B cell (primary cell): ENCODE measurements at regions not wholly inside any gene's neighbourhood (a gene's known extent, or its start where the extent isn't known, plus 50 kb on each side); places are given as distances from the start of the nearest gene placed in this dataset.

Experiments
- ATAC-seq: fragments of 200-7000 bp; cut with Tn5 transposase; one replicate; pipeline ENCODE4 v1.10.0; 2021; ENCODE audit warnings: low read depth, mild to moderate bottlenecking, moderate number of reproducible peaks, moderate library complexity
- CTCF ChIA-PET: fragments of 350-600 bp; sonication (Branson Sonifier 250); formaldehyde crosslinking; loops from one replicate; lab custom pipeline; 2021; ENCODE audit warnings: antibody characterized with exemption, inconsistent platforms; lab: Charles Lee
- POLR2A ChIA-PET: fragments of 350-600 bp; sonication (Branson Sonifier 250); formaldehyde crosslinking; loops from one replicate; lab custom pipeline; 2021; ENCODE audit warnings: antibody characterized with exemption; lab: Charles Lee
- DNase-seq: peaks from one replicate; pipeline ENCODE4 v3.0.0; 2013
- H2AFZ ChIP-seq: 2 replicates; pipeline ENCODE4 v1.6.1; 2012; ENCODE audit warnings: mild to moderate bottlenecking, low read depth, low read length; ENCODE audit not compliant: insufficient read depth, poor library complexity, severe bottlenecking
- H3K27ac ChIP-seq, 2 donors: 1 replicate in 1 of 2; 2 replicates in 1 of 2; pipeline ENCODE4 v1.5.1; 2012 to 2013; ENCODE audit warnings: low read length in 2 of 2, mild to moderate bottlenecking in 2 of 2, moderate library complexity in 1 of 2
- H3K27me3 ChIP-seq, 4 experiments: fragments of 200-600 bp in 1 of 4; sonication (generic) in 1 of 4; replicated peaks in 1 of 4; 1 replicate in 2 of 4; 2 replicates in 2 of 4; pipeline versions ENCODE4 v1.6.1 to v1.7.0; 2013 to 2016; ENCODE audit warnings: low read length in 3 of 4, mild to moderate bottlenecking in 2 of 4, mixed read lengths in 1 of 4, moderate library complexity in 1 of 4; ENCODE audit not compliant: insufficient read depth in 4 of 4, control insufficient read depth in 3 of 4; ENCODE audit errors: control extremely low read depth in 1 of 4
- H3K36me3 ChIP-seq, 2 experiments: replicated peaks in 1 of 2; 1 replicate in 1 of 2; 2 replicates in 1 of 2; pipeline versions ENCODE4 v1.6.1 to v1.7.1; 2013; ENCODE audit warnings: low read length in 1 of 2; ENCODE audit not compliant: insufficient read depth in 2 of 2, control insufficient read depth in 1 of 2; ENCODE audit errors: control extremely low read depth in 1 of 2, extremely low read depth in 1 of 2
- H3K4me1 ChIP-seq, 2 donors: fragments of 200-600 bp in 1 of 2; sonication (generic) in 1 of 2; 1 replicate in 1 of 2; 2 replicates in 1 of 2; pipeline versions ENCODE4 v1.5.1 to v1.6.1; 2013 to 2017; ENCODE audit warnings: low read length in 2 of 2; ENCODE audit not compliant: control insufficient read depth in 2 of 2, insufficient read depth in 2 of 2
- H3K4me2 ChIP-seq: replicated peaks from 2 replicates; pipeline ENCODE3; 2012; ENCODE audit warnings: mild to moderate bottlenecking, low read depth, low read length; ENCODE audit not compliant: poor library complexity, severe bottlenecking
- H3K4me3 ChIP-seq, 5 experiments: fragments of 200-600 bp in 1 of 5; sonication (generic) in 1 of 5; 1 replicate in 3 of 5; 2 replicates in 2 of 5; pipeline versions ENCODE4 v1.5.1 to v1.7.0; 2011 to 2016; ENCODE audit warnings: low read length in 4 of 5, mild to moderate bottlenecking in 4 of 5, low read depth in 2 of 5, control low read depth in 1 of 5, moderate library complexity in 1 of 5; ENCODE audit not compliant: insufficient read depth in 1 of 5; ENCODE audit errors: control extremely low read depth in 1 of 5, extremely low read depth in 1 of 5
- H3K79me2 ChIP-seq: fragments of 200-600 bp; sonication (generic); one replicate; pipeline ENCODE4 v1.6.0; 2016; ENCODE audit warnings: low read length; ENCODE audit not compliant: control insufficient read depth, insufficient read depth
- H3K9ac ChIP-seq: fragments of 200-600 bp; sonication (generic); 2 replicates; pipeline ENCODE4 v1.6.1; 2017; ENCODE audit warnings: mild to moderate bottlenecking, low read length, moderate library complexity
- H3K9me3 ChIP-seq, 3 donors: one replicate each; pipeline versions ENCODE4 v1.6.1 to v1.7.1; 2013; ENCODE audit warnings: low read length in 2 of 3; ENCODE audit not compliant: control insufficient read depth in 2 of 3, insufficient read depth in 1 of 3; ENCODE audit errors: control extremely low read depth in 1 of 3
- H4K20me1 ChIP-seq: 2 replicates; pipeline ENCODE4 v1.6.0; 2012; ENCODE audit warnings: mild to moderate bottlenecking, low read length; ENCODE audit not compliant: insufficient read depth, control insufficient read depth, poor library complexity, severe bottlenecking
- H3K27ac Mint-ChIP-seq: one replicate; pipeline ENCODE4 v1.8.0; 2021; ENCODE audit warnings: mixed read lengths
- H3K27me3 Mint-ChIP-seq: one replicate; pipeline ENCODE4 v1.8.0; 2021; ENCODE audit warnings: mixed read lengths
- H3K4me1 Mint-ChIP-seq: one replicate; pipeline ENCODE4 v1.8.0; 2021; ENCODE audit warnings: mixed read lengths
- H3K4me3 Mint-ChIP-seq: one replicate; pipeline ENCODE4 v1.8.0; 2021; ENCODE audit warnings: mixed read lengths
- H3K9me3 Mint-ChIP-seq: one replicate; pipeline ENCODE4 v1.8.0; 2022; ENCODE audit warnings: mixed read lengths; ENCODE audit not compliant: insufficient read depth
- CTCF ChIP-seq: fragments of 200-600 bp; IDR thresholded peaks from one replicate; pipeline ENCODE4 v1.8.0; 2022; ENCODE audit warnings: antibody characterized with exemption, mild to moderate bottlenecking
- EZH2 ChIP-seq: IDR thresholded peaks from 2 replicates; pipeline ENCODE4 v1.6.1; 2012; ENCODE audit warnings: borderline replicate concordance, low read depth, mild to moderate bottlenecking, moderate library complexity, low read length; ENCODE audit not compliant: insufficient read depth, poor library complexity, severe bottlenecking
- WGBS: methylation state at CpG from one replicate; pipeline ENCODE4 v1.1.5; 2013; ENCODE audit warnings: missing lambda C conversion rate; ENCODE audit not compliant: insufficient coverage; 5-methylcytosine and 5-hydroxymethylcytosine counted together
- intact Hi-C: fragments of 100-400 bp; cut with micrococcal nuclease; formaldehyde crosslinking; loops from one replicate; pipeline ENCODE4 v1.10.0; 2022

GRCh38 chrX:45527834-45528233 lies 327.2 kb upstream of the DIPK2B start:
- Mint-ChIP-seq H3K27ac (no peak overlapping the region), H3K9me3 (no peaks in the 10 kb centered on the region), H3K27me3 (peaks cover 1% of the 10 kb centered on the region), H3K4me1 (no peaks in the 10 kb centered on the region), H3K4me3 (no peak overlapping the region)
- no peaks in the 10 kb centered on the region for H3K27me3 ChIP-seq
- ChIA-PET POLR2A (no interaction called here), CTCF (interaction anchor here (0.7 kb wide), 1 partner anchor 370 kb away, joined by 5 read pairs; no protein-coding TSS in a partner anchor)
- H3K79me2 ChIP-seq, result no peaks in the 10 kb centered on the region
- H3K9me3 ChIP-seq, result no peaks in the 10 kb centered on the region
- 100% methylated on average over 1 of the region's 4 CpGs for WGBS
- TF ChIP-seq CTCF (no peak), EZH2 (no peak)
- H2AFZ ChIP-seq, result no peak overlapping the region
- H3K27ac ChIP-seq, result no peak overlapping the region
- DNase-seq (no peak), ATAC-seq (no peak)
- intact Hi-C loops, result no loop called here
- H3K4me1 ChIP-seq, result no peaks in the 10 kb centered on the region
- H4K20me1 ChIP-seq, result no peaks in the 10 kb centered on the region
- H3K9ac ChIP-seq, result no peak overlapping the region
- no peak overlapping the region for H3K4me3 ChIP-seq
- H3K4me2 ChIP-seq, result no peak overlapping the region
- H3K36me3 ChIP-seq, result no peaks in the 10 kb centered on the region

DNA sequence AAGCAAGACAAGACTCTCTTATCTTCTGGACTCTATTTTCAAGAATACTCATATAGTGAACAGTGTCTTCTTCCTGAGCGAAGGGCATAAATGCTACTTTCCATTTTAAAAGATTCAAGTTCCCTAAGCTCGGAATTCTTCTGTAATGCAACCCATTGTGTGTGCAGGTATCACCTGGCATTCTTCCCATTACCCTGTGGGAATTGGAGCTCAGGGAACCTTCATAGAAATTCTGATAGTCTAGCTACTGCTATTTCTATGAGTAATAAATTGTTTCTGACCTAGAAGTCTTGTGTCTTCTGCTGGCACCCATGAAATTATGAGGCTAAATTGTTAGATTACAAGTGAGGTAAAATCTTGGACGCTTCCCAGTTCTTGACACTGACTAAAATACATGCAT lies 324.1 kb upstream of the DIPK2B start:
- Mint-ChIP-seq H3K9me3 (no peaks in the 10 kb centered on the region), H3K4me3 (no peak overlapping the region), H3K27me3 (no peaks in the 10 kb centered on the region), H3K27ac (no peak overlapping the region), H3K4me1 (no peaks in the 10 kb centered on the region)
- H3K36me3 ChIP-seq, result no peaks in the 10 kb centered on the region
- no peaks in the 10 kb centered on the region for H3K79me2 ChIP-seq
- TF ChIP-seq EZH2 (no peak), CTCF (no peak)
- ChIA-PET CTCF (interaction anchor here (0.6 to 1.3 kb wide), 2 partner anchors 9 to 257 kb away, joined by 3 read pairs; no protein-coding TSS in a partner anchor), POLR2A (no interaction called here)
- intact Hi-C loops, result no loop called here
- no peak overlapping the region for H2AFZ ChIP-seq
- no peaks in the 10 kb centered on the region for H3K9me3 ChIP-seq
- no peak overlapping the region for H3K4me2 ChIP-seq
- no CpG with 5 or more reads among the region's 3 CpGs for whole genome bisulfite sequencing
- DNase-seq (no peak), ATAC-seq (no peak)
- no peak overlapping the region for H3K4me3 ChIP-seq
- H4K20me1 ChIP-seq, result no peaks in the 10 kb centered on the region
- no peak overlapping the region for H3K9ac ChIP-seq
- H3K4me1 ChIP-seq, result no peaks in the 10 kb centered on the region
- no peak overlapping the region for H3K27ac ChIP-seq
- H3K27me3 ChIP-seq, result no peaks in the 10 kb centered on the region
